ENCODE measurements at regions not wholly inside any gene's neighbourhood (a gene's known extent, or its start where the extent isn't known, plus 50 kb on each side); places are given as distances from the start of the nearest gene placed in this dataset.

- no peak for FAIRE-seq
- Histone ChIP-seq H3K27ac (no peak overlapping the region), H3K9me3 (no peaks in the 10 kb centered on the region), H3K4me1 (no peaks in the 10 kb centered on the region), H3K4me3 (no peak overlapping the region), H3K4me2 (no peak overlapping the region)
- TF ChIP-seq HEYL (CRISPR knock-in tag; IDR thresholded peaks at IDR 0.05), result no peak
- TF ChIP-seq RCOR1 (IDR thresholded peaks at IDR 0.05; ENCODE audit: low read depth, low read length), result no peak
- TF ChIP-seq ATOH8 (CRISPR knock-in tag; IDR thresholded peaks at IDR 0.05; ENCODE audit: low read depth), result no peak
- DNase-seq (ENCODE audit: low read depth in 1 of 2, low spot score in 1 of 2), result no peak
- ATAC-seq, result no peak
- POLR2A ChIA-PET, result no interaction called here
- CTCF ChIA-PET, result interaction anchor here (0.7 kb wide), 1 partner anchor 17 kb away, joined by 3 read pairs; no protein-coding TSS in a partner anchor
- 75% methylated on average over 2 of the region's 2 CpGs for WGBS (ENCODE audit: missing lambda C conversion rate)
Observed at GRCh38 chr18:28411806-28412205, 234.9 kb upstream of the CDH2 start.

- H3K4me1 ChIP-seq, result no peaks in the 10 kb centered on the region
- no peak overlapping the region for H3K27ac ChIP-seq
- POLR2A ChIA-PET, result no interaction called here
- ATAC-seq, result no peak
- FAIRE-seq, result no peak
- WGBS (ENCODE audit: missing lambda C conversion rate), result 13% methylated on average over 1 of the region's 1 CpG
- CTCF ChIA-PET, result no interaction called here
- DNase-seq (ENCODE audit: low read depth in 1 of 2, low spot score in 1 of 2), result no peak
- H3K4me3 ChIP-seq, result no peak overlapping the region
- no peaks in the 10 kb centered on the region for H3K9me3 ChIP-seq
- no peak for TF ChIP-seq MAZ (IDR thresholded peaks at IDR 0.05; ENCODE audit: borderline replicate concordance, low read depth, low read length)
- no peak for TF ChIP-seq CBX8 (IDR thresholded peaks at IDR 0.05)
- no peak for TF ChIP-seq MYC (IDR thresholded peaks at IDR 0.05; ENCODE audit: borderline replicate concordance, low read length)
- no peak for TF ChIP-seq ZFP36 (IDR thresholded peaks at IDR 0.05; ENCODE audit: borderline replicate concordance, partially characterized antibody)
- no peak for TF ChIP-seq HOXB13 (CRISPR knock-in tag; IDR thresholded peaks at IDR 0.05; ENCODE audit: low read depth)
- no peak for TF ChIP-seq HEYL (CRISPR knock-in tag; IDR thresholded peaks at IDR 0.05)
- TF ChIP-seq JUNB (IDR thresholded peaks at IDR 0.05), result no peak
- no peak for TF ChIP-seq MAX (IDR thresholded peaks at IDR 0.05)
- TF ChIP-seq PBX3 (IDR thresholded peaks at IDR 0.05), result no peak
- no peak for TF ChIP-seq TFCP2L1 (CRISPR knock-in tag; IDR thresholded peaks at IDR 0.05)
- no peak for TF ChIP-seq RARB (CRISPR knock-in tag; IDR thresholded peaks at IDR 0.05)
- no peak for TF ChIP-seq EHMT2 (IDR thresholded peaks at IDR 0.05; ENCODE audit: low read depth)
- TF ChIP-seq JUN (IDR thresholded peaks at IDR 0.05), result no peak
- no peak for TF ChIP-seq NR3C1 (IDR thresholded peaks at IDR 0.05)
- no peak for TF ChIP-seq KDM5A (IDR thresholded peaks at IDR 0.05)
- no peak for TF ChIP-seq MAFK (IDR thresholded peaks at IDR 0.05; ENCODE audit: partially characterized antibody)
- TF ChIP-seq HOXB5 (CRISPR knock-in tag; IDR thresholded peaks at IDR 0.05), result no peak
- H3K4me2 ChIP-seq, result no peak overlapping the region
Observed at GRCh38 chr18:28409811-28410210, 232.9 kb upstream of the CDH2 start.

- no peak overlapping the region for H3K4me2 ChIP-seq
- 0% methylated on average over 2 of the region's 2 CpGs for WGBS (ENCODE audit: missing lambda C conversion rate)
- DNase-seq (ENCODE audit: low read depth in 1 of 2, low spot score in 1 of 2) (no peak), FAIRE-seq (no peak), ATAC-seq (no peak)
- TF ChIP-seq KDM1A (IDR thresholded peaks at IDR 0.05; ENCODE audit: low read depth) (no peak), SMC3 (IDR thresholded peaks at IDR 0.05) (no peak), MAZ (IDR thresholded peaks at IDR 0.05; ENCODE audit: borderline replicate concordance, low read depth, low read length) (no peak), HDAC2 (IDR thresholded peaks at IDR 0.05) (no peak), ATOH8 (CRISPR knock-in tag; IDR thresholded peaks at IDR 0.05; ENCODE audit: low read depth) (no peak), ESRRA (IDR thresholded peaks at IDR 0.05; ENCODE audit: borderline replicate concordance, low read length) (no peak), CHD4 (IDR thresholded peaks at IDR 0.05; ENCODE audit: borderline replicate concordance) (no peak), CEBPB (IDR thresholded peaks at IDR 0.05) (no peak), ZSCAN20 (CRISPR knock-in tag; IDR thresholded peaks at IDR 0.05) (no peak), SREBF2 (IDR thresholded peaks at IDR 0.05) (no peak)
- H3K27ac ChIP-seq, result no peak overlapping the region
- ChIA-PET POLR2A (no interaction called here), CTCF (no interaction called here)
- no peaks in the 10 kb centered on the region for H3K4me1 ChIP-seq
- no peak overlapping the region for H3K4me3 ChIP-seq
- no peaks in the 10 kb centered on the region for H3K9me3 ChIP-seq
Observed at GRCh38 chr18:28408528-28408927, 231.6 kb upstream of the CDH2 start.
